Epithelial cell of prostate (primary cell): ENCODE measurements at regions not wholly inside any gene's neighbourhood (a gene's known extent, or its start where the extent isn't known, plus 50 kb on each side); places are given as distances from the start of the nearest gene placed in this dataset.
"Not testable (repeated sequence)": the region's sequence is repeated elsewhere in the genome, so short reads cannot be mapped to it uniquely, and the experiment has no call there.

Source experiments
- DNase-seq: peaks from one replicate; pipeline ENCODE4 v3.0.0-alpha.2; 2011; ENCODE audit warnings: low read depth, low spot score
- H3K27ac ChIP-seq: fragments of 450-650 bp; 2 replicates; pipeline ENCODE4 v1.5.1; 2017; ENCODE audit warnings: mild to moderate bottlenecking

- no peak for DNase-seq
- H3K27ac ChIP-seq = no peak overlapping the region
Measured at GRCh38 chr4:33739884-33740632, 2504.3 kb downstream of the ARAP2 start.

- not testable (repeated sequence) for DNase-seq, H3K27ac ChIP-seq
Measured at GRCh38 chr4:33740871-33741270, 2503.4 kb downstream of the ARAP2 start.

GRCh38 chr4:33746979-33747378, 2497.3 kb downstream of the ARAP2 start:
- DNase-seq = no peak
- H3K27ac ChIP-seq = no peak overlapping the region

GRCh38 chr4:33751050-33751449, 2493.3 kb downstream of the ARAP2 start:
- DNase-seq = no peak

GRCh38 chr4:33772582-33772981, 2471.7 kb downstream of the ARAP2 start:
- no peak for DNase-seq
- H3K27ac ChIP-seq = no peak overlapping the region

More at GRCh38 chr4:33751050-33751449, 2493.3 kb downstream of the ARAP2 start:
- H3K27ac ChIP-seq = no peak overlapping the region

- no peak for DNase-seq
- no peak overlapping the region for H3K27ac ChIP-seq
Measured at GRCh38 chr4:33780952-33781791, 2463.1 kb downstream of the ARAP2 start.

GRCh38 chr4:33785843-33786242, 2458.5 kb downstream of the ARAP2 start:
- no peak overlapping the region for H3K27ac ChIP-seq
- DNase-seq = no peak

GRCh38 chr4:33802578-33802977, 2441.7 kb downstream of the ARAP2 start:
- no peak overlapping the region for H3K27ac ChIP-seq
- no peak for DNase-seq

GRCh38 chr4:33825685-33826084, 2418.6 kb downstream of the ARAP2 start:
- no peak overlapping the region for H3K27ac ChIP-seq
- DNase-seq = no peak

- H3K27ac ChIP-seq, DNase-seq: not testable (repeated sequence)
Measured at GRCh38 chr4:33829356-33829755, 2415.0 kb downstream of the ARAP2 start.

GRCh38 chr4:33831442-33832066, 2412.8 kb downstream of the ARAP2 start:
- no peak overlapping the region for H3K27ac ChIP-seq
- no peak for DNase-seq

GRCh38 chr4:33835764-33836163, 2408.6 kb downstream of the ARAP2 start:
- H3K27ac ChIP-seq, DNase-seq: not testable (repeated sequence)

GRCh38 chr4:33837043-33837838, 2407.1 kb downstream of the ARAP2 start:
- no peak overlapping the region for H3K27ac ChIP-seq

GRCh38 chr4:33841120-33841519, 2403.2 kb downstream of the ARAP2 start:
- no peak overlapping the region for H3K27ac ChIP-seq
- no peak for DNase-seq

More at GRCh38 chr4:33837043-33837838, 2407.1 kb downstream of the ARAP2 start:
- DNase-seq = no peak

- DNase-seq = no peak
- H3K27ac ChIP-seq = no peak overlapping the region
Measured at GRCh38 chr4:33850371-33850902, 2393.9 kb downstream of the ARAP2 start.

GRCh38 chr4:33853670-33854069, 2390.6 kb downstream of the ARAP2 start:
- not testable (repeated sequence) for H3K27ac ChIP-seq

GRCh38 chr4:33864290-33864859, 2379.9 kb downstream of the ARAP2 start:
- no peak for DNase-seq
- no peak overlapping the region for H3K27ac ChIP-seq

More at GRCh38 chr4:33853670-33854069, 2390.6 kb downstream of the ARAP2 start:
- DNase-seq = not testable (repeated sequence)

- DNase-seq = no peak
Measured at GRCh38 chr4:33873791-33874190, 2370.5 kb downstream of the ARAP2 start.

GRCh38 chr4:33878710-33879109, 2365.6 kb downstream of the ARAP2 start:
- no peak overlapping the region for H3K27ac ChIP-seq
- DNase-seq = no peak

More at GRCh38 chr4:33873791-33874190, 2370.5 kb downstream of the ARAP2 start:
- H3K27ac ChIP-seq = no peak overlapping the region
